Breast epithelium (tissue), 4 donors: ENCODE measurements at regions not wholly inside any gene's neighbourhood (a gene's known extent, or its start where the extent isn't known, plus 50 kb on each side); places are given as distances from the start of the nearest gene placed in this dataset.

Source experiments
- DNase-seq, 2 donors: peaks; one replicate each; pipeline ENCODE4 v3.0.0-alpha.2; 2019; ENCODE audit warnings: low spot score in 2 of 2
- H3K27ac ChIP-seq, 2 donors: fragments of 200-600 bp; sonication (generic) in 1 of 2; one replicate each; pipeline ENCODE4 v1.5.1; 2016 to 2019; ENCODE audit warnings: mild to moderate bottlenecking in 1 of 2
- H3K27me3 ChIP-seq, 2 donors: fragments of 200-600 bp; sonication (generic) in 1 of 2; one replicate each; pipeline versions ENCODE4 v1.5.1 to v1.6.0; 2017 to 2019; ENCODE audit warnings: control low read depth in 1 of 2, mild to moderate bottlenecking in 1 of 2
- H3K36me3 ChIP-seq: fragments of 200-600 bp; one replicate; pipeline ENCODE4 v1.5.1; 2019
- H3K4me1 ChIP-seq, 2 donors: fragments of 200-600 bp; sonication (generic); one replicate each; pipeline ENCODE4 v1.5.1; 2016 to 2019; ENCODE audit warnings: control low read depth in 1 of 2
- H3K4me3 ChIP-seq, 3 donors: fragments of 200-600 bp; sonication (generic); 1 replicate in 2 of 3; 2 replicates in 1 of 3; pipeline ENCODE4 v1.5.1; 2016 to 2019; ENCODE audit warnings: mild to moderate bottlenecking in 3 of 3, moderate library complexity in 2 of 3
- H3K9me3 ChIP-seq, 2 donors: fragments of 200-600 bp; sonication (generic) in 1 of 2; one replicate each; pipeline ENCODE4 v1.5.1; 2016 to 2019; ENCODE audit warnings: control low read depth in 1 of 2
- CTCF ChIP-seq, 3 donors: fragments of 450-650 bp; IDR thresholded peaks; one replicate each; pipeline ENCODE4 v1.5.1; 2016 to 2017; ENCODE audit warnings: antibody characterized with exemption in 3 of 3, mild to moderate bottlenecking in 3 of 3, moderate library complexity in 3 of 3
- POLR2A ChIP-seq: fragments of 450-650 bp; IDR thresholded peaks from one replicate; pipeline ENCODE4 v1.6.1; 2016; ENCODE audit warnings: antibody characterized with exemption, mild to moderate bottlenecking, moderate library complexity
- POLR2AphosphoS5 ChIP-seq, 3 donors: sonication (generic); formaldehyde crosslinking; IDR thresholded peaks; one replicate each; pipeline ENCODE4 v1.6.1; 2017; ENCODE audit warnings: antibody characterized with exemption in 3 of 3
- intact Hi-C: fragments of 100-400 bp; cut with DNase I; formaldehyde crosslinking; loops from one replicate; pipeline ENCODE4 v1.15.1; 2023; ENCODE audit warnings: low total_unique reads

- Histone ChIP-seq H3K4me3 (no peak overlapping the region), H3K36me3 (no peaks in the 10 kb centered on the region), H3K27me3 (peaks cover 0 to 10% of the 10 kb centered on the region in 2 donors), H3K9me3 (no peaks in the 10 kb centered on the region), H3K27ac (no peak overlapping the region), H3K4me1 (no peaks in the 10 kb centered on the region)
- no peak for DNase-seq
- TF ChIP-seq POLR2A, result no peak
- TF ChIP-seq POLR2AphosphoS5 (IDR thresholded peaks at IDR 0.05), result no peak
- TF ChIP-seq CTCF (IDR thresholded peaks at IDR 0.05), result no peak
- intact Hi-C loops, result no loop called here
Measured at GRCh38 chr12:125381373-125381772, 316.1 kb downstream of the AACS start.

- H3K9me3 ChIP-seq, result no peaks in the 10 kb centered on the region
- DNase-seq, result no peak
- H3K27me3 ChIP-seq, result no peaks in the 10 kb centered on the region
- intact Hi-C loops, result no loop called here
- no peak overlapping the region for H3K27ac ChIP-seq
- H3K36me3 ChIP-seq, result no peaks in the 10 kb centered on the region
- no peak for TF ChIP-seq POLR2A
- no peak for TF ChIP-seq CTCF (IDR thresholded peaks at IDR 0.05)
- TF ChIP-seq POLR2AphosphoS5 (IDR thresholded peaks at IDR 0.05), result no peak
- H3K4me1 ChIP-seq, result no peaks in the 10 kb centered on the region
- no peak overlapping the region for H3K4me3 ChIP-seq
Measured at GRCh38 chr12:125382926-125383325, 317.7 kb downstream of the AACS start.

GRCh38 chr12:125386652-125387051 lies 321.4 kb downstream of the AACS start:
- TF ChIP-seq POLR2A (no peak), POLR2AphosphoS5 (IDR thresholded peaks at IDR 0.05) (no peak), CTCF (IDR thresholded peaks at IDR 0.05) (no peak)
- Histone ChIP-seq H3K9me3 (no peaks in the 10 kb centered on the region), H3K27ac (no peak overlapping the region), H3K4me3 (no peak overlapping the region), H3K36me3 (no peaks in the 10 kb centered on the region), H3K27me3 (no peaks in the 10 kb centered on the region), H3K4me1 (no peaks in the 10 kb centered on the region)
- DNase-seq, result no peak
- intact Hi-C loops, result no loop called here

GRCh38 chr12:125387206-125387605 lies 322.0 kb downstream of the AACS start:
- no peak for TF ChIP-seq POLR2AphosphoS5 (IDR thresholded peaks at IDR 0.05)
- no peak for TF ChIP-seq POLR2A
- no peak for TF ChIP-seq CTCF (IDR thresholded peaks at IDR 0.05)
- no peaks in the 10 kb centered on the region for H3K27me3 ChIP-seq
- no peaks in the 10 kb centered on the region for H3K9me3 ChIP-seq
- intact Hi-C loops, result no loop called here
- no peak overlapping the region for H3K27ac ChIP-seq
- no peaks in the 10 kb centered on the region for H3K36me3 ChIP-seq
- H3K4me1 ChIP-seq, result no peaks in the 10 kb centered on the region
- H3K4me3 ChIP-seq, result no peak overlapping the region
- DNase-seq, result no peak

- H3K4me3 ChIP-seq, result no peak overlapping the region
- H3K27me3 ChIP-seq, result no peaks in the 10 kb centered on the region
- no peak overlapping the region for H3K27ac ChIP-seq
- TF ChIP-seq POLR2AphosphoS5 (IDR thresholded peaks at IDR 0.05) (no peak), POLR2A (no peak), CTCF (IDR thresholded peaks at IDR 0.05) (no peak)
- no peaks in the 10 kb centered on the region for H3K9me3 ChIP-seq
- intact Hi-C loops, result no loop called here
- H3K36me3 ChIP-seq, result no peaks in the 10 kb centered on the region
- H3K4me1 ChIP-seq, result no peaks in the 10 kb centered on the region
- no peak for DNase-seq
Measured at GRCh38 chr12:125389061-125389697, 323.9 kb downstream of the AACS start.
